Activated CD4-positive, alpha-beta T cell treated with anti-CD3 and anti-CD28 coated beads for 36 hours (primary cell): ENCODE measurements at regions not wholly inside any gene's neighbourhood (a gene's known extent, or its start where the extent isn't known, plus 50 kb on each side); places are given as distances from the start of the nearest gene placed in this dataset.

ENCODE experiments used
- ATAC-seq: fragments of 200-7000 bp; cut with Tn5 transposase; one replicate; pipeline ENCODE4 v1.10.0; 2021; ENCODE audit warnings: mild to moderate bottlenecking, moderate library complexity
- CTCF ChIA-PET: fragments of 350-600 bp; sonication (Branson Sonifier 250); formaldehyde crosslinking; loops from one replicate; lab custom pipeline; 2021; ENCODE audit warnings: antibody characterized with exemption; lab: Charles Lee
- POLR2A ChIA-PET: fragments of 350-600 bp; sonication (Branson Sonifier 250); formaldehyde crosslinking; loops from one replicate; lab custom pipeline; 2021; ENCODE audit warnings: antibody characterized with exemption, inconsistent platforms; lab: Charles Lee
- DNase-seq: peaks from one replicate; pipeline ENCODE4 v3.0.0-alpha.2; 2020
- H3K27ac Mint-ChIP-seq: one replicate; pipeline ENCODE4 v1.8.0; 2021; ENCODE audit warnings: mixed read lengths
- H3K27me3 Mint-ChIP-seq: one replicate; pipeline ENCODE4 v1.8.0; 2021; ENCODE audit warnings: mixed read lengths
- H3K36me3 Mint-ChIP-seq: one replicate; pipeline ENCODE4 v1.8.0; 2021; ENCODE audit warnings: low read depth, mixed read lengths
- H3K4me1 Mint-ChIP-seq: one replicate; pipeline ENCODE4 v1.8.0; 2021; ENCODE audit warnings: mixed read lengths
- H3K4me3 Mint-ChIP-seq: one replicate; pipeline ENCODE4 v1.8.0; 2021; ENCODE audit warnings: mild to moderate bottlenecking, moderate library complexity, mixed read lengths
- H3K9me3 Mint-ChIP-seq: one replicate; pipeline ENCODE4 v1.8.0; 2021; ENCODE audit warnings: low read depth, mixed read lengths
- intact Hi-C, 2 experiments: fragments of 100-400 bp; cut with DNase I in 1 of 2; cut with micrococcal nuclease in 1 of 2; formaldehyde crosslinking; loops; one replicate each; pipeline versions ENCODE4 v1.14.2 to v1.15.1; 2022 to 2024; cut with DNase I, micrococcal nuclease

DNA sequence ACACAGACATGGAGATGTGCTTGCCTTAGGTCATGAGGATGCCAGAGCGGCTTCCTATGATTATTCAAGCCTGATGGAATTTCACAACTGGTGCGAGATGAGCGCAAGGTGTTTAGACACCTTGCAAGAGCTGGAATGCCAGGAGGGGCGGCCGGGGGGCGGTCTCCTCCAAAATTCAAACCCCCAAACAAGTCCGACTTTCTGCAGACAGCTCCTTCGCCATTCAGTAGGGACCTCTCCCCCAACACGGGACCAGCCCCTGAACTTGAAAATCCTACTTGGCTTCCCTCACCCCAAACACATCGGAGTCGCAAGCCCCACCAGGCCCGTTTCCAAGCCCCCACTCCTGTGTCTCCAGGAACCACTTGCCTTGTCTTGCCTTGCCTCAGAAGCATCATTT, 64.8 kb upstream of the ID2 start:
- H3K4me1 Mint-ChIP-seq, result no peaks in the 10 kb centered on the region
- peaks cover 8% of the 10 kb centered on the region for H3K27me3 Mint-ChIP-seq
- ATAC-seq, result no peak
- H3K9me3 Mint-ChIP-seq, result no peaks in the 10 kb centered on the region
- H3K27ac Mint-ChIP-seq, result no peak overlapping the region
- ChIA-PET POLR2A (no interaction called here), CTCF (interaction anchor here (0.6 to 0.7 kb wide), 2 partner anchors 12 to 1012 kb away, joined by 3 to 5 read pairs; no protein-coding TSS in a partner anchor)
- no peak overlapping the region for H3K4me3 Mint-ChIP-seq
- no peaks in the 10 kb centered on the region for H3K36me3 Mint-ChIP-seq
- DNase-seq, result no peak
- intact Hi-C loops, result no loop called here

DNA sequence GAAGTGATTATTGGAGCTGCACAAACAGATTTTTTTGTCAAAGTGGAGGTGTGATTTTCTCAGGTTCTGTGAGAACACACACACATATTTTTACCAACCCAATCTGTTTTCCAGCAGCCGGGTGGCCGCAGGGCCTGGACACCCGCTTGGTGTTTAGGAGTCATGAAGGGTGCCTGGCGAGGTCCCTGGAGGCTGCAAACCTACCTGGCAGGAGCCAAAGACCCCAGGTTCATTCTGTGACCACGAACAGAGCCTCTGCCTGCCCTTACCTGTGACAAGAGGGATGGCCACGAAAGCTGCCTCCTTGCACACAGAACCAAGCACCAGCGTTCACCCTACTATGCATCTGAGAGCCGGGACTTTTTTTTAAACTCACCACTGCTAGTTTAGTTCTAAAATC, 64.3 kb upstream of the ID2 start:
- Mint-ChIP-seq H3K9me3 (no peaks in the 10 kb centered on the region), H3K27me3 (peaks cover 8% of the 10 kb centered on the region), H3K4me3 (no peak overlapping the region), H3K36me3 (no peaks in the 10 kb centered on the region), H3K27ac (no peak overlapping the region), H3K4me1 (no peaks in the 10 kb centered on the region)
- ChIA-PET CTCF (interaction anchor here (0.7 kb wide), 1 partner anchor 23 kb away, joined by 3 read pairs; no protein-coding TSS in a partner anchor), POLR2A (no interaction called here)
- intact Hi-C loops, result no loop called here
- no peak for ATAC-seq
- DNase-seq, result no peak

DNA sequence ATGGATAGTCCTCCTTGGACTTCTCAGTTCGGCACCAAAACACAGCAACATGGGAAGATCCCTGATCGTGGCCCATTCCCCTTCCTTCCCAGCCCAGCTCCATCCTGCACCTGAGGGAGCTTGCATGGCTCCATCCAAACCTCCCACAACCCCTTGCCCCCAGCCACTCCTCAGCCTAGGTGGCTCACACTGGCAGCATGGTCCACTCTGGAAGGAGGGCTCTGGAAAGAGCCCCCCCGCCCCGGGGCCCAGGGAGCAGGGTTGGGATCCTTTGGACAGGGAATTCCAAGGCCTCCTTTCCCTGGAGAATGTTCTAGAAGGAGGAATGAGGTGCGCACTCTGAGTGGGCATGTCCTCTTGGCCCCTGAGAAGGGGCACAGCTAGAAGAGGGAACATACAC, 62.8 kb upstream of the ID2 start:
- H3K27me3 Mint-ChIP-seq, result peaks cover 8% of the 10 kb centered on the region

DNA sequence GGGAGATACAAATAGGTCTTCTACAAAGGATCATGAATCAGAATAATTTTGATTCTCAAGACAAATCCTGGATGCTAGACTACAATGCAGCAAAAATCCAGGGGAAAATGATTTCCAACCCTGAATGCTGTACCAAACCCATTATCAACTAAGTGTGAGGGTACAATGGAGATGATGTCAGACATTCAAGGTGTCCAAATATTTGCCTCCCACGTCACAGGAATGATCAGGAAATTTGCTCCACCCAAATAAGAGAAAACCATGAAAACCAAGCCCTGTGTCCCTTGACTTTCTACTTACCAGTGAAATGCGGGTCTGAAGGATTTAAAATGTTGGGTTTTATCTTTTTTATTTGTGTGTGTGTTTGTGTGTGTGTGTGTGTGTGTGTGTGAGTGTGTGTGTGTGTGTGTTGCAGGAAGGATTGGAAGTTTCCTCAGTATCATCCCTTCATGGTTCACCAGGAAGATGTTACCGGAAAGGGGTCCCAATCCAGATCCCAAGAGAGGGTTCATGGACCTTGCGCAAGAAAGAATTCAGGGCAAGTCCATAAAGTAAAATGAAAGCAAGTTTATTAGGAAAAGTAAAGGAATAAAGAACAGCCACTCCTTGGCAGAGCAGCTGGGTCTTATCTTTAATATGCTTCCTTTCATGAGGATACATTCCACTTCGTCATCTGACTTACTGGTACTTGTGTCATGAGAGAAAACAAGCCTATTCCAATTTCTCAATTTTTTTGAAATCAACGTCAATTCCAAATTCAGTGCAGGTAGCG, 61.1 kb upstream of the ID2 start:
- intact Hi-C loops, result no loop called here
- POLR2A ChIA-PET, result no interaction called here
- H3K4me1 Mint-ChIP-seq, result no peaks in the 10 kb centered on the region

More for the DNA sequence above, 62.8 kb upstream of the ID2 start:
- Mint-ChIP-seq H3K27ac (no peak overlapping the region), H3K4me3 (no peak overlapping the region), H3K36me3 (no peaks in the 10 kb centered on the region), H3K9me3 (no peaks in the 10 kb centered on the region), H3K4me1 (no peaks in the 10 kb centered on the region)
- POLR2A ChIA-PET, result no interaction called here
- CTCF ChIA-PET, result no interaction called here
- ATAC-seq (no peak), DNase-seq (no peak)
- intact Hi-C loops, result no loop called here

DNA sequence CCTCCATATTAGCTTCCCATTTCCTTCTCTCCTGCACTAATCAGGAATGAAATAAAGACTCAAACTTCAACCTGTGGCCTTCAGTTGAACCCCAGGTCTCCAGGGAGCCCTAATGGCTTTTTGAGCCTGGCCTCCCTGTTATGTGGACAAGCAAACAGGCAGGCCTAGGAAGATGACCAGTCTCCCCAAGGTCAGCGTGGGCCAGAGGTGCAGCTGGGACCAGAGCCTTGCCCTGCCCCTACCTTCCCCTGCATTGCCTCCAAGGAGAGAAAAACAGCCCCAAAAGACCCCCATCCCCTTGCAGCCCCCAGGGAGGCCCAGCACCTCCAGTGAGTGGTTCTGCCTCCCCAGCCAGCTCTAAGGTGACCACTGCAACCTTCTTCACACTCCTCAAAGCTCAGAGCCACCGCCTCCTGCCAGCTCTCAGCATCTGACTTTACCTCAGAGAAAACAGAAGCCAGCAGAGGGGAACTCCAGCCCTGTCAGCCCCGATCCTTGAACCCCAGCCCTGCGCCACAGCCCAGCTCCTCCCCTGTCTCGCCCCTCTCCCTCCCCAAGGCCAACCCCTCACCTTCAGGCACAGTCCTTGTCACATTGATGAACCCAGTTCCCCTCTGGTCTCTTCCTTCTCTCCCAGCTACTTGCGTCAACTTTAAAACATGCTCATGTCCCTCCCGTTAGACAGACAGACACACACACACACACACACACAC, 59.5 kb upstream of the ID2 start:
- Mint-ChIP-seq H3K36me3 (no peaks in the 10 kb centered on the region), H3K4me3 (no peak overlapping the region), H3K27me3 (peaks cover 8% of the 10 kb centered on the region), H3K27ac (no peak overlapping the region), H3K4me1 (no peaks in the 10 kb centered on the region), H3K9me3 (no peaks in the 10 kb centered on the region)
- ChIA-PET CTCF (interaction anchor here (0.6 to 1.3 kb wide), 2 partner anchors 17 to 74 kb away, joined by 3 read pairs; no protein-coding TSS in a partner anchor), POLR2A (no interaction called here)
- DNase-seq (no peak), ATAC-seq (no peak)
- intact Hi-C loops, result no loop called here

More for the DNA sequence above, 61.1 kb upstream of the ID2 start:
- Mint-ChIP-seq H3K9me3 (no peaks in the 10 kb centered on the region), H3K36me3 (no peaks in the 10 kb centered on the region), H3K27me3 (peaks cover 8% of the 10 kb centered on the region), H3K27ac (no peak overlapping the region), H3K4me3 (no peak overlapping the region)
- ATAC-seq (no peak), DNase-seq (no peak)
- CTCF ChIA-PET, result no interaction called here

DNA sequence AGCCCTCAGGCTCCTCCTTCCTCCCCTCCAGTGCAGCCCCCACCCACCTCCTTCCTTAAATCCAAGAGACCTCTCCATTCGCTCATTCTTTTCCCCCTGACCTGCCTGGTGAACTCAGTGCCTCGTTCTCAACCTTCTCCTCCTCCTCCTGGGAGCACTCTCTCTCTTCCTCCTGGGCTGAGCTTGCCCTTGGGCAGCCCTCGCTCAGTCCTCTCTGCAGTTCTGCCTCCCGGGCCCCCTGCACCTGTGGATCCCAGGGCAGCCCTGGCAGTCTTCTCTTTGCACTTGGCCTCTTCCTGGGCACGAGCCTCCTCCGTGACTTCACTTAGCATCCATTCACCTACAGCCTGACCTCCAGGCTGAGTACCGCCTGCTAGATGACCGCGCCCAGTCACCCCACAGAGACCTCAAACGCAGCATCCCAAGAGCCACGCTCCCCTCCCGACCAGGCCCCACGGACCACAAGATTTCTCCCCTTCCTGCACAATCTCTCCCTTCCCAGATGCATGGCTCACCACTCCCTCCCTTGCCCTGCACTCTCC, 58.9 kb upstream of the ID2 start:
- ChIA-PET CTCF (interaction anchor here (1.3 kb wide), 1 partner anchor 18 kb away, joined by 3 read pairs; no protein-coding TSS in a partner anchor), POLR2A (no interaction called here)
- peaks cover 8% of the 10 kb centered on the region for H3K27me3 Mint-ChIP-seq
- no peak for DNase-seq
- H3K27ac Mint-ChIP-seq, result no peak overlapping the region
- intact Hi-C loops, result no loop called here
- H3K9me3 Mint-ChIP-seq, result no peaks in the 10 kb centered on the region
- no peak for ATAC-seq
- H3K36me3 Mint-ChIP-seq, result no peaks in the 10 kb centered on the region
- H3K4me1 Mint-ChIP-seq, result no peaks in the 10 kb centered on the region
- H3K4me3 Mint-ChIP-seq, result no peak overlapping the region

DNA sequence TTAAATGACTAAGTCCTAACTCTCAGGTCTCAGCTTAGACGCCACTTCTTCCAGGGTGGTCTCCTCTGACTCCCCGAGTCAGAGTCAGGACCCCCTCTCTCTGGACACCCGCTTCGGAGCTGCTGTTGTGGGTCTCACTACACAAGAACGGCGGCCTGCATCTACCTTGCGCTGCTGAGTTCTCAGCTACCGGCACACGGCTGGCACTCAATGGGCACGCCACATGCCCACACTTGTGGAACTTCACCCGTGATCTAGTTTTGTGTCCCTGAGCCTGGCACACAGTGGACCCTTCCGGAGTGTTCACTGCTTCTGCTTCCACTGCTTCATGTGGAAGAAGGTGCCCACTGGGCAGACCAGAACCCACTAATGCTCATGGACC, 58.3 kb upstream of the ID2 start:
- intact Hi-C loops, result no loop called here
- H3K4me1 Mint-ChIP-seq, result no peaks in the 10 kb centered on the region
- CTCF ChIA-PET, result interaction anchor here (1.3 kb wide), 1 partner anchor 19 kb away, joined by 3 read pairs; no protein-coding TSS in a partner anchor
- ATAC-seq (no peak), DNase-seq (no peak)
- peaks cover 8% of the 10 kb centered on the region for H3K27me3 Mint-ChIP-seq
- no peak overlapping the region for H3K27ac Mint-ChIP-seq
- H3K36me3 Mint-ChIP-seq, result no peaks in the 10 kb centered on the region
- no peak overlapping the region for H3K4me3 Mint-ChIP-seq
- H3K9me3 Mint-ChIP-seq, result no peaks in the 10 kb centered on the region
- POLR2A ChIA-PET, result no interaction called here

DNA sequence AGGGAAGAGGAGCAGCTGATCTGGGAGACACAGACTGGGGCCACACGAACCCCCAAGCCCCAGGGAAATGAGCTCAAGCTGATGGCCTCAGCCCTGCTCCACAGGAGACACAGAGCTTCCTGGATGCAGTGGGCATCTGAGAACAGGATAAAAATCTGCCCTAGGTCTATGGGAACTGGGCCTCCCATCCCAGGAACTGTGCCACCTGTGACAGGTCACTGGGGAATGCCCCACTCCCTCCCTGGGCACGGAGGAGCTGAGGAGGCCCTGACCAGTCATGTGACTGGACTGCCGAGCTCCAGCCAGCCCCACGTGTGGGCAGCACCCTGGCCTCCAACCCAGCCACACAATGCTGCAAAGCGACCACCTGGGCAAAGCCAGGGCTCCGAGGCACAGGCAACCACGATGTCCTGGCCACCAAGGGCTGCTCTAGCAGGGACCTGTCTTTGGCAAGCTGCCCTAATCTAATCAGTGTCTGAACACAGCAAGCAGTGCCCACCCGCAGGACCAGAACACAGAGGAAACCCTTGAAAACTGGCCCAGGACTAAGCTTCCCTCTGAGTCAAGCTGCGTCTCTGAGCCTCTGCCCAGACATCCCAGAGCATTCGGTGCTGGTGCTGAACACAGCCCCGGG, 57.8 kb upstream of the ID2 start:
- CTCF ChIA-PET, result no interaction called here
- H3K27ac Mint-ChIP-seq, result no peak overlapping the region

DNA sequence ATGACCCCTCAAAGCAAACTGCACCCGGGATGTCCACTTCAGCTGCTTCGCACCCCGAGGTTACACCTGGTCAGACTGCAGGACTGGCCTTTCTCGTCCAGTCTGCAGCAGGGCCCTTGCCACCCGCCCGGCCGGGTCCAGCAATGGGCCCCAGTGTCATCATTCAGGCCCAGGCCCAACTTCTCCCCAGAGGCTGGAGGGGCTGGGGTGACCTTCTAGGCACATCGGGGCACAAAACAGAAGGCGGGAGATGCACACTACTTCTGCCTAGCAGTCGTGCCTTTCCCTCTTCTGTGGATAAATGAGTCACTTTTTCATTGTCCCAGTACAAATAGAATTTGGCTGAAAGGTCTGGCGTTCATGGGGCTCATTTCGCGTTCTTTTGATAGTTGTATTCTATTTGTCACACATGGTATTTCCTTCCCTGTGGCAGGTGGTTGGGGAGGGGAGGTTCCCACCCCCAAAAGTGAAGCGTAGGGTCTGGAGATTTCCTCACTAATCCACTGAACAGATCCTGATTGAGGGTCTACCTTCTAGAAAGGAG, 56.9 kb upstream of the ID2 start:
- ATAC-seq, result no peak
- H3K27me3 Mint-ChIP-seq, result peaks cover 8% of the 10 kb centered on the region
- H3K4me3 Mint-ChIP-seq, result no peak overlapping the region
- POLR2A ChIA-PET, result no interaction called here
- no peaks in the 10 kb centered on the region for H3K9me3 Mint-ChIP-seq
- CTCF ChIA-PET, result no interaction called here
- no peaks in the 10 kb centered on the region for H3K36me3 Mint-ChIP-seq
- no peaks in the 10 kb centered on the region for H3K4me1 Mint-ChIP-seq
- intact Hi-C loops, result no loop called here
- DNase-seq, result no peak
- no peak overlapping the region for H3K27ac Mint-ChIP-seq

More for the DNA sequence above, 57.8 kb upstream of the ID2 start:
- DNase-seq (no peak), ATAC-seq (no peak)
- POLR2A ChIA-PET, result no interaction called here
- no peaks in the 10 kb centered on the region for H3K9me3 Mint-ChIP-seq
- H3K4me1 Mint-ChIP-seq, result no peaks in the 10 kb centered on the region
- intact Hi-C loops, result no loop called here
- H3K4me3 Mint-ChIP-seq, result no peak overlapping the region
- H3K36me3 Mint-ChIP-seq, result no peaks in the 10 kb centered on the region
- peaks cover 8% of the 10 kb centered on the region for H3K27me3 Mint-ChIP-seq

DNA sequence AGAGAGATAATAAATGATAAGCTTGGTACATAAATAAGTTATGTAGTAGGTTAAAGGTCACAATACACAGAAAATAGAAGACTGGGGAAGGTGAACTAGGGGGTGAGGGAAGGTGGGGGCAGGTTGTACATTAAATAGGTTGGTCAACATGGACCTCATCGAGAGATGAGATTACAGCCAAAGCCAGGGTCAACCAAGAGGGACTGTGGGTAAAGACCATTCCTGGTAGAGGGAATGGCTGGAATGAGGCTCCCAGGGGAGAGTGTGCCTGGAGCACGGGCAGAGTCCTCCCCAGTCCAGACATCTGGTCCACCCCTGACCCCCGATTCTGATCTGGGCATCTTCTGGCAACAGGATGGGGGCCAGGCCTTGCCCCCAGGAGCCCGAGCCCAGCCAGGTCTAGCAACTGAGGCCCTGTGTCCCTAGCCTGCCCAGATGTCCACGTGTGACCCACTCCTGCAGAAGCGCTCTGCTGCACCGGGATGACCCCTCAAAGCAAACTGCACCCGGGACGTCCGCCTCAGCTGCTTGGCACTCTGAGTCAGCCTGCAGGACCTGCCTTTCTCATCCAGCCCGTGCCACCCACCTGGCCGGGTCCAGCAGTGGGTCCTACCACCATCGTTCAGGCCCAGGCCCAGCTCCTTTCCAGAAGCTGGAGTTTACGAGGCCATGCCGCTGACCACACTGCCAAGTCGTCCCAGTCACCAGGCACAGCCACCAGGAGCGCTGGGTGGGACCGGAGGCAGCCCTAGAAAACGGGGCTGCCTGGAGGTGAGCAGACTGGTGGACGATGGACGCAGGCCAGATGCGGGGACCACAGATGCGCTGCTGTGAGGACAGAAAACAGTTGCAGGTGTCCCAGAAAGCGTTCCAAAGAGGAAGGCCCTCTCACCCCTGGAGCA, 56.2 kb upstream of the ID2 start:
- no peak overlapping the region for H3K27ac Mint-ChIP-seq
- POLR2A ChIA-PET, result interaction anchor here (0.8 kb wide), 1 partner anchor 378 kb away, joined by 3 read pairs; no protein-coding TSS in a partner anchor
- no peak for ATAC-seq

More for the DNA sequence above, 56.2 kb upstream of the ID2 start:
- no peak for DNase-seq
- Mint-ChIP-seq H3K9me3 (no peaks in the 10 kb centered on the region), H3K27me3 (peaks cover 3% of the 10 kb centered on the region), H3K4me3 (no peak overlapping the region), H3K4me1 (no peaks in the 10 kb centered on the region), H3K36me3 (no peaks in the 10 kb centered on the region)
- CTCF ChIA-PET, result interaction anchor here (0.6 kb wide), 1 partner anchor 80 kb away, joined by 3 read pairs; no protein-coding TSS in a partner anchor
- intact Hi-C loops, result no loop called here
